A549 (cell line): ENCODE measurements at regions not wholly inside any gene's neighbourhood (a gene's known extent, or its start where the extent isn't known, plus 50 kb on each side); places are given as distances from the start of the nearest gene placed in this dataset.

Experiments
- ATAC-seq, 2 experiments: fragments of 200-7000 bp in 1 of 2; fragments of >200 bp in 1 of 2; cut with Nextera tagmentation in 1 of 2; cut with Tn5 transposase in 1 of 2; 3 replicates each; pipeline versions ENCODE4 v1.8.0 to v1.9.1; 2018 to 2020; ENCODE audit warnings: mild to moderate bottlenecking in 1 of 2, moderate library complexity in 1 of 2
- CTCF ChIA-PET: fragments of 300-600 bp; sonication (Branson Sonifier 250); formaldehyde crosslinking; extraction: SDS; loops from one replicate; lab custom pipeline; 2021; ENCODE audit warnings: antibody characterized with exemption, inconsistent platforms; lab: Yijun Ruan, JAX
- POLR2A ChIA-PET: fragments of 350-600 bp; formaldehyde crosslinking; extraction: SDS; loops from one replicate; lab custom pipeline; 2021; ENCODE audit warnings: antibody characterized with exemption, inconsistent platforms; lab: Yijun Ruan, JAX
- DNase-seq, 2 experiments: peaks; one replicate each; pipeline versions ENCODE4 v3.0.0 to v3.0.0-alpha.2; 2011 to 2016; ENCODE audit warnings: low read depth in 1 of 2, low spot score in 1 of 2
- FAIRE-seq: peaks from 2 replicates; lab custom pipeline; 2011; peaks lifted over from hg19 to GRCh38; lab: Jason Lieb, UNC
- H3K27ac ChIP-seq, 2 experiments: fragments of >200 bp; sonication (Bioruptor Twin); formaldehyde crosslinking; 3 replicates each; pipeline ENCODE4 v1.5.1; 2016 to 2017
- H3K4me1 ChIP-seq: fragments of >200 bp; sonication (Bioruptor Twin); formaldehyde crosslinking; 3 replicates; pipeline ENCODE4 v1.6.1; 2016
- H3K4me2 ChIP-seq: fragments of >200 bp; sonication (Bioruptor Twin); formaldehyde crosslinking; 3 replicates; pipeline ENCODE4 v1.6.1; 2016
- H3K4me3 ChIP-seq: fragments of >200 bp; sonication (Bioruptor Twin); formaldehyde crosslinking; 3 replicates; pipeline ENCODE4 v1.5.1; 2016
- H3K9me3 ChIP-seq: fragments of >200 bp; sonication (Bioruptor Twin); formaldehyde crosslinking; 3 replicates; pipeline ENCODE4 v1.6.1; 2016
- ATOH8 ChIP-seq: fragments of 250-450 bp; sonication (Bioruptor Pico); IDR thresholded peaks from 2 replicates; pipeline ENCODE4 v1.5.0; 2020; ENCODE audit warnings: low read depth, mild to moderate bottlenecking, moderate library complexity
- BCL3 ChIP-seq: fragments of >200 bp; sonication (Bioruptor Twin); formaldehyde crosslinking; IDR thresholded peaks from 3 replicates; pipeline ENCODE4 v1.6.1; 2016
- BHLHE40 ChIP-seq: IDR thresholded peaks from 2 replicates; pipeline ENCODE4 v1.6.1; 2012; ENCODE audit warnings: low read depth, low read length, inconsistent platforms
- CEBPB ChIP-seq, 2 experiments: fragments of >200 bp in 1 of 2; sonication (Bioruptor Twin) in 1 of 2; formaldehyde crosslinking in 1 of 2; IDR thresholded peaks; 2 replicates each; pipeline ENCODE4 v1.6.1; 2012 to 2016
- CHD2 ChIP-seq: fragments of 150-350 bp; IDR thresholded peaks from 2 replicates; pipeline ENCODE4 v1.6.1; 2014; ENCODE audit warnings: low read length; ENCODE audit not compliant: partially characterized antibody
- CTCF ChIP-seq: fragments of >200 bp; sonication (Bioruptor Twin); formaldehyde crosslinking; IDR thresholded peaks from 3 replicates; pipeline ENCODE4 v1.5.1; 2016
- E2F6 ChIP-seq: IDR thresholded peaks from 2 replicates; pipeline ENCODE4 v1.6.1; 2012; ENCODE audit warnings: low read depth, borderline replicate concordance
- EHF ChIP-seq: fragments of 250-450 bp; sonication (Bioruptor Pico); IDR thresholded peaks from 2 replicates; pipeline ENCODE4 v1.5.0; 2020; ENCODE audit warnings: mild to moderate bottlenecking
- ELK1 ChIP-seq: fragments of 150-350 bp; IDR thresholded peaks from 2 replicates; pipeline ENCODE4 v1.6.1; 2014; ENCODE audit warnings: low read depth, mild to moderate bottlenecking, low read length
- ESRRA ChIP-seq: fragments of 150-350 bp; IDR thresholded peaks from 2 replicates; pipeline ENCODE4 v1.6.1; 2014; ENCODE audit warnings: mild to moderate bottlenecking, low read length, borderline replicate concordance
- FOSL2 ChIP-seq, 2 experiments: fragments of 450-650 bp in 1 of 2; fragments of >200 bp in 1 of 2; sonication (Bioruptor Twin) in 1 of 2; formaldehyde crosslinking; IDR thresholded peaks; 2 replicates each; pipeline versions ENCODE4 v1.5.0 to v1.6.1; 2016 to 2020; ENCODE audit warnings: mild to moderate bottlenecking in 1 of 2, moderate library complexity in 1 of 2
- HDAC2 ChIP-seq: fragments of 200-600 bp; sonication (generic); IDR thresholded peaks from 2 replicates; pipeline ENCODE4 v1.6.1; 2016
- HMGXB4 ChIP-seq: fragments of 250-450 bp; sonication (Bioruptor Pico); IDR thresholded peaks from 2 replicates; pipeline ENCODE4 v1.5.0; 2021; ENCODE audit warnings: mild to moderate bottlenecking, moderate library complexity, borderline replicate concordance
- HOXA7 ChIP-seq: fragments of 250-450 bp; sonication (Bioruptor Pico); IDR thresholded peaks from 2 replicates; pipeline ENCODE4 v1.5.0; 2020; ENCODE audit warnings: mild to moderate bottlenecking, moderate library complexity
- JUN ChIP-seq, 2 experiments: fragments of >200 bp; sonication (Bioruptor Twin); formaldehyde crosslinking; IDR thresholded peaks; 2 replicates in 1 of 2; 3 replicates in 1 of 2; pipeline ENCODE4 v1.6.1; 2016 to 2017
- JUNB ChIP-seq: fragments of >200 bp; sonication (Bioruptor Twin); formaldehyde crosslinking; IDR thresholded peaks from 2 replicates; pipeline ENCODE4 v1.6.1; 2016
- MAFK ChIP-seq: fragments of 450-650 bp; IDR thresholded peaks from 2 replicates; pipeline ENCODE4 v1.6.1; 2014; ENCODE audit not compliant: partially characterized antibody
- MYC ChIP-seq: IDR thresholded peaks from 2 replicates; pipeline ENCODE4 v1.6.1; 2012; ENCODE audit warnings: mild to moderate bottlenecking, inconsistent platforms, low read length, improper control_type of control experiment, borderline replicate concordance
- POLR2A ChIP-seq: IDR thresholded peaks from 2 replicates; pipeline ENCODE4 v1.6.1; 2012; ENCODE audit warnings: mild to moderate bottlenecking, low read length
- RCOR1 ChIP-seq: fragments of 150-350 bp; IDR thresholded peaks from 2 replicates; pipeline ENCODE4 v1.6.1; 2014; ENCODE audit warnings: antibody characterized with exemption, low read length, low read depth
- TP53 ChIP-seq: fragments of 250-450 bp; sonication (Bioruptor Pico); IDR thresholded peaks from 2 replicates; pipeline ENCODE4 v1.5.0; 2021; ENCODE audit warnings: mild to moderate bottlenecking, moderate library complexity
- USF2 ChIP-seq: fragments of 450-650 bp; IDR thresholded peaks from 2 replicates; pipeline ENCODE4 v1.6.1; 2014; ENCODE audit warnings: antibody characterized with exemption
- ZC3H11A ChIP-seq: fragments of 450-650 bp; IDR thresholded peaks from 2 replicates; pipeline ENCODE4 v1.6.1; 2014; ENCODE audit warnings: antibody characterized with exemption, mild to moderate bottlenecking
- WGBS: methylation state at CpG from one replicate; pipeline ENCODE4 v1.1.6; 2017; ENCODE audit errors: missing lambda C conversion rate; 5-methylcytosine and 5-hydroxymethylcytosine counted together

- no peak for TF ChIP-seq ELK1
- no peak for TF ChIP-seq HOXA7 (CRISPR knock-in tag)
Observed at GRCh38 chr12:107282628-107283027, 189.3 kb upstream of the CRY1 start (continued).

- H3K4me3 ChIP-seq = no peak overlapping the region
- POLR2A ChIA-PET = no interaction called here
- DNase-seq = no peak
- H3K9me3 ChIP-seq = peaks cover 11% of the 10 kb centered on the region; the same call in 1 of the 3 replicates
- no peak for ATAC-seq
- TF ChIP-seq BCL3 (no peak), USF2 (peak; percentile 74)
- no peak for FAIRE-seq
- H3K4me1 ChIP-seq = peaks cover 6% of the 10 kb centered on the region; the same call in 1 of the 3 replicates
- CTCF ChIA-PET = interaction anchor here (1.3 to 2.1 kb wide), 3 partner anchors 10 to 152 kb away, joined by 4 to 6 read pairs (median 6); no protein-coding TSS in a partner anchor
- no peak overlapping the region for H3K27ac ChIP-seq
- H3K4me2 ChIP-seq = no peak overlapping the region
- 36% methylated on average over 4 of the region's 4 CpGs for WGBS
Observed at GRCh38 chr12:107283652-107284051, 190.3 kb upstream of the CRY1 start.

- FAIRE-seq = no peak
- CTCF ChIA-PET = interaction anchor here (1.3 to 2.1 kb wide), 3 partner anchors 9 to 153 kb away, joined by 4 to 6 read pairs (median 6); no protein-coding TSS in a partner anchor
- no peak for DNase-seq
Observed at GRCh38 chr12:107284692-107285091, 191.3 kb upstream of the CRY1 start.

More at GRCh38 chr12:107284692-107285091, 191.3 kb upstream of the CRY1 start:
- TF ChIP-seq HMGXB4 = no peak
- TF ChIP-seq FOSL2 (IDR thresholded peaks at IDR 0.05) = no peak
- TF ChIP-seq FOSL2 (CRISPR knock-in tag; IDR thresholded peaks at IDR 0.05) = no peak
- no peak for TF ChIP-seq RCOR1
- TF ChIP-seq JUNB = no peak
- no peak for TF ChIP-seq E2F6
- no peak for TF ChIP-seq MAFK
- no peak for TF ChIP-seq POLR2A
- no peak for TF ChIP-seq HDAC2
- TF ChIP-seq CHD2 = no peak
- no peak for TF ChIP-seq EHF (CRISPR knock-in tag)
- no peak for TF ChIP-seq CEBPB (IDR thresholded peaks at IDR 0.05)
- no peak for TF ChIP-seq ATOH8 (CRISPR knock-in tag)
- no peak for TF ChIP-seq MYC
- no peak for TF ChIP-seq ESRRA
- TF ChIP-seq TP53 (CRISPR knock-in tag) = no peak
- TF ChIP-seq BHLHE40 = no peak
- no peak for TF ChIP-seq BCL3
- TF ChIP-seq CTCF = no peak
- TF ChIP-seq JUN (IDR thresholded peaks at IDR 0.05) = no peak
- TF ChIP-seq ZC3H11A = no peak
- TF ChIP-seq, all 56 proteins: peak for 0
- Histone ChIP-seq H3K27ac (no peak overlapping the region), H3K9me3 (0 out of 3 replicates have a peak, but pooled peaks cover 6% of the 10 kb centered on the region), H3K4me1 (peaks cover 6% of the 10 kb centered on the region; the same call in 1 of the 3 replicates), H3K4me2 (no peak overlapping the region), H3K4me3 (no peak overlapping the region)
- ATAC-seq = no peak
- 77% methylated on average over 2 of the region's 2 CpGs for WGBS
- POLR2A ChIA-PET = no interaction called here
